Astrocyte (in vitro differentiated cells and primary cell): ENCODE measurements at regions not wholly inside any gene's neighbourhood (a gene's known extent, or its start where the extent isn't known, plus 50 kb on each side); places are given as distances from the start of the nearest gene placed in this dataset.

Source experiments
- DNase-seq: peaks from one replicate; pipeline ENCODE4 v3.0.0-alpha.2; 2010; ENCODE audit warnings: low read depth
- FAIRE-seq: peaks from 2 replicates; lab custom pipeline; 2011; peaks lifted over from hg19 to GRCh38; lab: Jason Lieb, UNC
- H2AFZ ChIP-seq: 2 replicates; pipeline ENCODE4 v1.6.0; 2012; ENCODE audit warnings: low read depth, low read length, inconsistent platforms
- H3K27ac ChIP-seq: 2 replicates; pipeline ENCODE4 v1.5.1; 2011; ENCODE audit warnings: low read depth, low read length, inconsistent platforms
- H3K27me3 ChIP-seq: 2 replicates; pipeline ENCODE4 v1.6.0; 2011; ENCODE audit warnings: low read length, inconsistent platforms; ENCODE audit not compliant: insufficient read depth
- H3K36me3 ChIP-seq: 2 replicates; pipeline ENCODE4 v1.5.1; 2011; ENCODE audit warnings: low read length, inconsistent platforms; ENCODE audit not compliant: insufficient read depth
- H3K4me1 ChIP-seq: 2 replicates; pipeline ENCODE4 v1.5.1; 2011; ENCODE audit warnings: low read length, inconsistent platforms; ENCODE audit not compliant: insufficient read depth
- H3K4me2 ChIP-seq: 2 replicates; pipeline ENCODE4 v1.6.0; 2012; ENCODE audit warnings: low read length, inconsistent platforms
- H3K4me3 ChIP-seq: 2 replicates; pipeline ENCODE4 v1.5.1; 2011; ENCODE audit warnings: low read depth, mild to moderate bottlenecking, low read length, inconsistent platforms; ENCODE audit not compliant: insufficient read depth
- H3K79me2 ChIP-seq: 2 replicates; pipeline ENCODE4 v1.6.0; 2012; ENCODE audit warnings: mild to moderate bottlenecking, low read length, inconsistent platforms; ENCODE audit not compliant: insufficient read depth
- H3K9ac ChIP-seq: 2 replicates; pipeline ENCODE4 v1.6.0; 2012; ENCODE audit warnings: mild to moderate bottlenecking, low read length, inconsistent platforms
- H3K9me3 ChIP-seq: 2 replicates; pipeline ENCODE4 v1.5.1; 2012; ENCODE audit warnings: low read depth, mild to moderate bottlenecking, low read length, inconsistent platforms; ENCODE audit not compliant: insufficient read depth
- H4K20me1 ChIP-seq: 2 replicates; pipeline ENCODE4 v1.6.0; 2012; ENCODE audit warnings: low read length, inconsistent platforms; ENCODE audit not compliant: insufficient read depth
- H3K27ac Mint-ChIP-seq: one replicate; pipeline ENCODE4 v1.8.0; 2021; ENCODE audit warnings: mild to moderate bottlenecking, mixed read lengths; ENCODE audit not compliant: unreplicated experiment
- H3K27me3 Mint-ChIP-seq: one replicate; pipeline ENCODE4 v1.8.0; 2021; ENCODE audit warnings: low read depth, mixed read lengths; ENCODE audit not compliant: unreplicated experiment
- H3K36me3 Mint-ChIP-seq: one replicate; pipeline ENCODE4 v1.8.0; 2021; ENCODE audit warnings: low read depth, mixed read lengths; ENCODE audit not compliant: unreplicated experiment
- H3K4me1 Mint-ChIP-seq: one replicate; pipeline ENCODE4 v1.8.0; 2021; ENCODE audit warnings: low read depth, mixed read lengths; ENCODE audit not compliant: unreplicated experiment
- H3K4me3 Mint-ChIP-seq: one replicate; pipeline ENCODE4 v1.8.0; 2021; ENCODE audit warnings: mild to moderate bottlenecking, moderate library complexity, mixed read lengths; ENCODE audit not compliant: unreplicated experiment
- H3K9me3 Mint-ChIP-seq: one replicate; pipeline ENCODE4 v1.8.0; 2021; ENCODE audit warnings: mild to moderate bottlenecking, mixed read lengths; ENCODE audit not compliant: unreplicated experiment
- EZH2 ChIP-seq: IDR thresholded peaks from 2 replicates; pipeline ENCODE4 v1.6.1; 2012; ENCODE audit warnings: mild to moderate bottlenecking, low read length, inconsistent platforms; ENCODE audit not compliant: insufficient read depth
- TF ChIP-seq, protein P1 (sequence below): IDR thresholded peaks from 2 replicates; pipeline ENCODE4 v1.5.1; 2011; ENCODE audit warnings: low read depth, mild to moderate bottlenecking, inconsistent platforms, low read length, moderate library complexity; ENCODE audit not compliant: insufficient read depth

DNA sequence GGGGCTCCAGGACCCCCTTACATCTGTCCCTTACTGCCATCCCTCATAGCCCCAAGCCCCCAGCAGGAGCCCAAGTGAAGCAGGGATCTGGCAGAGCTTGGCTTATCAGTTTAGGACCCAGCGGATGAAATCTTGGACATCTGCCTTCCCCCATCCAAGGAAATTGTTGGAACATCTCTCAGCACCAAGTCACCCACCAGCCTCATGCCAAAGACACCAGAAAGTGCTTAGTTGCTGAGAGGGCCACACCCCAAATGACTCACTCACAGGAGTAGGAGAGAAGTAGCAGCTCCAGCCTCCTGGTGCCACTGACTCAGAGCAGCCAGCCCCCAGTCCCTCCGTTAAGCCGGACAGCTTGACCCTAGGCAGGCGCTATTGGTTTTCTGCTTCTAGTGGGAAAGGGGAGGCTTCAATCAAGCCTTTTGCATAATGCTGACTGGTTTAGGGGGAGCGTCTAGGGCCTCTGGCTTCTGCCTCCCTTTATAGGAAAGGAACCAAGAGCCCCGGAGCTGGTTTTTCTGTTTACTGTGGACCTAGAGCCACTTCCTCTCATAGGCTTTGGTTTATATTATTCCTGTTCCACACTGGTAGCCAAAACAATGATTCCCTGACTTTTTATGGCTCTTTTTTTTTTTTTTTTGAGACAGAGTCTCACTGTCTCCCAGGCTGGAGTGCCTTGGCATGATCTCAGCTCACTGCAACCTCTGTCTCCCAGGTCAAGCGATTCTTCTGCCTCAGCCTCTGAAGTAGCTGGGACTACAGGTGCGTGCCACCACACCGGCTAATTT is 114.2 kb upstream of the IPO9 start:
- H3K27ac ChIP-seq: peak overlapping the region; percentile 98
- Mint-ChIP-seq H3K36me3 (peaks cover 13% of the 10 kb centered on the region), H3K27me3 (no peaks in the 10 kb centered on the region), H3K27ac (peak overlapping the region; percentile 100), H3K4me3 (no peak overlapping the region), H3K9me3 (no peaks in the 10 kb centered on the region), H3K4me1 (peaks cover 54% of the 10 kb centered on the region)
- H3K4me3 ChIP-seq: peak overlapping the region; percentile 0
- DNase-seq: peak; percentile 100
- H3K9me3 ChIP-seq: no peaks in the 10 kb centered on the region
- H3K4me1 ChIP-seq: peaks cover 73% of the 10 kb centered on the region
- TF ChIP-seq, protein P1, sequence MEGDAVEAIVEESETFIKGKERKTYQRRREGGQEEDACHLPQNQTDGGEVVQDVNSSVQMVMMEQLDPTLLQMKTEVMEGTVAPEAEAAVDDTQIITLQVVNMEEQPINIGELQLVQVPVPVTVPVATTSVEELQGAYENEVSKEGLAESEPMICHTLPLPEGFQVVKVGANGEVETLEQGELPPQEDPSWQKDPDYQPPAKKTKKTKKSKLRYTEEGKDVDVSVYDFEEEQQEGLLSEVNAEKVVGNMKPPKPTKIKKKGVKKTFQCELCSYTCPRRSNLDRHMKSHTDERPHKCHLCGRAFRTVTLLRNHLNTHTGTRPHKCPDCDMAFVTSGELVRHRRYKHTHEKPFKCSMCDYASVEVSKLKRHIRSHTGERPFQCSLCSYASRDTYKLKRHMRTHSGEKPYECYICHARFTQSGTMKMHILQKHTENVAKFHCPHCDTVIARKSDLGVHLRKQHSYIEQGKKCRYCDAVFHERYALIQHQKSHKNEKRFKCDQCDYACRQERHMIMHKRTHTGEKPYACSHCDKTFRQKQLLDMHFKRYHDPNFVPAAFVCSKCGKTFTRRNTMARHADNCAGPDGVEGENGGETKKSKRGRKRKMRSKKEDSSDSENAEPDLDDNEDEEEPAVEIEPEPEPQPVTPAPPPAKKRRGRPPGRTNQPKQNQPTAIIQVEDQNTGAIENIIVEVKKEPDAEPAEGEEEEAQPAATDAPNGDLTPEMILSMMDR: no peak
- no peak for TF ChIP-seq EZH2
- H3K27me3 ChIP-seq: no peaks in the 10 kb centered on the region
- H4K20me1 ChIP-seq: peaks cover 5% of the 10 kb centered on the region
- H2AFZ ChIP-seq: no peak overlapping the region
- H3K4me2 ChIP-seq: peak overlapping the region; percentile 61
- H3K36me3 ChIP-seq: peaks cover 27% of the 10 kb centered on the region
- FAIRE-seq: peak; percentile 97
- peak overlapping the region; percentile 78 for H3K9ac ChIP-seq
- H3K79me2 ChIP-seq: peaks cover 75% of the 10 kb centered on the region

- peaks cover 73% of the 10 kb centered on the region for H3K4me1 ChIP-seq
- TF ChIP-seq, protein P1: no peak
- TF ChIP-seq EZH2: no peak
- H3K4me1 Mint-ChIP-seq: peaks cover 54% of the 10 kb centered on the region
- H3K27ac ChIP-seq: peak overlapping the region; percentile 98
- no peak overlapping the region for H3K4me3 ChIP-seq
- no peaks in the 10 kb centered on the region for H3K9me3 ChIP-seq
- peak overlapping the region; percentile 61 for H3K4me2 ChIP-seq
- DNase-seq (no peak), FAIRE-seq (no peak)
- peak overlapping the region; percentile 46 for H3K4me3 Mint-ChIP-seq
- H3K9ac ChIP-seq: peak overlapping the region; percentile 70
- H3K79me2 ChIP-seq: peaks cover 77% of the 10 kb centered on the region
- H2AFZ ChIP-seq: no peak overlapping the region
- H3K27me3 Mint-ChIP-seq: no peaks in the 10 kb centered on the region
- H3K36me3 ChIP-seq: peaks cover 27% of the 10 kb centered on the region
- H3K9me3 Mint-ChIP-seq: no peaks in the 10 kb centered on the region
- H4K20me1 ChIP-seq: peaks cover 7% of the 10 kb centered on the region
- no peaks in the 10 kb centered on the region for H3K27me3 ChIP-seq
- peaks cover 15% of the 10 kb centered on the region for H3K36me3 Mint-ChIP-seq
- peak overlapping the region; percentile 100 for H3K27ac Mint-ChIP-seq
These were observed 113.6 kb upstream of the IPO9 start for GRCh38 chr1:201715351-201715750.
